Stimulated activated CD4-positive, alpha-beta T cell treated with anti-CD3 and anti-CD28 coated beads, Interleukin-2, amount 100 ng/mL, for 4 hours (primary cell): ENCODE measurements at regions not wholly inside any gene's neighbourhood (a gene's known extent, or its start where the extent isn't known, plus 50 kb on each side); places are given as distances from the start of the nearest gene placed in this dataset.

Experiments
- DNase-seq: peaks from one replicate; pipeline ENCODE4 v3.0.0-alpha.2; 2020; ENCODE audit warnings: low read depth

- DNase-seq, result no peak
Measured at GRCh38 chr7:94236960-94237359, 157.7 kb upstream of the COL1A2 start.

- DNase-seq, result no peak
Measured at GRCh38 chr7:94237417-94237816, 157.3 kb upstream of the COL1A2 start.

- DNase-seq, result no peak
Measured at GRCh38 chr7:94239661-94240234, 154.9 kb upstream of the COL1A2 start.

- no peak for DNase-seq
Measured at GRCh38 chr7:94240902-94241301, 153.8 kb upstream of the COL1A2 start.

GRCh38 chr7:94241402-94241925, 153.2 kb upstream of the COL1A2 start:
- DNase-seq, result no peak

GRCh38 chr7:94243066-94243711, 151.5 kb upstream of the COL1A2 start:
- no peak for DNase-seq

GRCh38 chr7:94244760-94245159, 149.9 kb upstream of the COL1A2 start:
- no peak for DNase-seq

GRCh38 chr7:94245500-94245899, 149.2 kb upstream of the COL1A2 start:
- no peak for DNase-seq

- DNase-seq, result no peak
Measured at GRCh38 chr7:94247970-94248369, 146.7 kb upstream of the COL1A2 start.

- no peak for DNase-seq
Measured at GRCh38 chr7:94249631-94250030, 145.1 kb upstream of the COL1A2 start.

GRCh38 chr7:94250124-94250523, 144.6 kb upstream of the COL1A2 start:
- DNase-seq, result no peak

- no peak for DNase-seq
Measured at GRCh38 chr7:94250987-94251386, 143.7 kb upstream of the COL1A2 start.

- no peak for DNase-seq
Measured at GRCh38 chr7:94252124-94252523, 142.6 kb upstream of the COL1A2 start.

- DNase-seq, result no peak
Measured at GRCh38 chr7:94252971-94253370, 141.7 kb upstream of the COL1A2 start.

- no peak for DNase-seq
Measured at GRCh38 chr7:94253686-94254085, 141.0 kb upstream of the COL1A2 start.

- DNase-seq, result no peak
Measured at GRCh38 chr7:94258418-94259300, 136.0 kb upstream of the COL1A2 start.

- DNase-seq, result no peak
Measured at GRCh38 chr7:94261067-94261466, 133.6 kb upstream of the COL1A2 start.

GRCh38 chr7:94264756-94265155, 129.9 kb upstream of the COL1A2 start:
- DNase-seq, result no peak

- no peak for DNase-seq
Measured at GRCh38 chr7:94265456-94265855, 129.2 kb upstream of the COL1A2 start.

GRCh38 chr7:94266238-94266644, 128.5 kb upstream of the COL1A2 start:
- DNase-seq, result no peak

GRCh38 chr7:94270772-94271171, 123.9 kb upstream of the COL1A2 start:
- no peak for DNase-seq

- no peak for DNase-seq
Measured at GRCh38 chr7:94272821-94273583, 121.7 kb upstream of the COL1A2 start.
